ENCODE measurements at regions not wholly inside any gene's neighbourhood (a gene's known extent, or its start where the extent isn't known, plus 50 kb on each side); places are given as distances from the start of the nearest gene placed in this dataset.

DNA sequence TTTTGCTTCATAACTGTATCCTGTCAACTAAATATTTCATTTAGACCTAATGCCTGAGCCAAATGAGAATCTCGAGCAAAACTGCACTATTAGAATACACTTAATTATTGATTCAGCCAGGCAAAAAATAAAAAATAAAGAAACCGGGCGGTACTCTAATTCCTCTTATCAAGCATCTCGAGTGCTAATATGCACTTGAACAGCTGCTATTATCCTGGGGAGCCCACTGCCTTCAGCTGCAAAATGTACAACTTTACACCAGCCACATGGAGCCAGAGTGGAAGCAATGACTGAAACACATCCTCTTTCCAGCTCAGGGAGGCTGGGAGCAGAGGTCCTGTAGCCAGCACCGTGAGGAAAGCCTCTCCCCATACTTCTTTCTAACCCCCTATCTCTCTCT lies 390.0 kb upstream of the CADM1 start:
- WGBS (ENCODE audit: insufficient coverage) = 81% methylated on average over 3 of the region's 5 CpGs
- Histone ChIP-seq H3K4me3 (replicated peaks in 1 of 3; ENCODE audit: low read depth in 2 of 3, low read length in 3 of 3) (no peak overlapping the region), H3K4me2 (replicated peaks; ENCODE audit: extremely low read depth, low read length, poor library complexity, severe bottlenecking) (no peak overlapping the region), H3K4me1 (ENCODE audit: control insufficient read depth in 1 of 2, insufficient read depth in 2 of 2, low read length in 2 of 2) (peaks cover 10 to 11% of the 10 kb centered on the region in 2 donors), H3K9ac (ENCODE audit: insufficient read depth, low read length, poor library complexity, severe bottlenecking) (no peak overlapping the region), H3K9me3 (replicated peaks in 1 of 2; ENCODE audit: control insufficient read depth in 1 of 2, insufficient read depth in 1 of 2, low read length in 2 of 2) (no peaks in the 10 kb centered on the region), H3K27ac (ENCODE audit: low read depth in 1 of 2, low read length in 2 of 2) (no peak overlapping the region), H4K20me1 (ENCODE audit: insufficient read depth, low read length) (no peaks in the 10 kb centered on the region), H3K79me2 (ENCODE audit: insufficient read depth, low read length) (no peaks in the 10 kb centered on the region), H2AFZ (ENCODE audit: insufficient read depth, low read depth, low read length, poor library complexity, severe bottlenecking) (no peak overlapping the region), H3K27me3 (ENCODE audit: control insufficient read depth in 2 of 2, insufficient read depth in 2 of 2, low read length in 2 of 2) (no peaks in the 10 kb centered on the region), H3K36me3 (replicated peaks in 1 of 2; ENCODE audit: control insufficient read depth in 1 of 2, insufficient read depth in 2 of 2, low read length in 2 of 2) (no peaks in the 10 kb centered on the region)
- peaks cover 12% of the 10 kb centered on the region for H3K4me1 Mint-ChIP-seq
- TF ChIP-seq, protein P1, sequence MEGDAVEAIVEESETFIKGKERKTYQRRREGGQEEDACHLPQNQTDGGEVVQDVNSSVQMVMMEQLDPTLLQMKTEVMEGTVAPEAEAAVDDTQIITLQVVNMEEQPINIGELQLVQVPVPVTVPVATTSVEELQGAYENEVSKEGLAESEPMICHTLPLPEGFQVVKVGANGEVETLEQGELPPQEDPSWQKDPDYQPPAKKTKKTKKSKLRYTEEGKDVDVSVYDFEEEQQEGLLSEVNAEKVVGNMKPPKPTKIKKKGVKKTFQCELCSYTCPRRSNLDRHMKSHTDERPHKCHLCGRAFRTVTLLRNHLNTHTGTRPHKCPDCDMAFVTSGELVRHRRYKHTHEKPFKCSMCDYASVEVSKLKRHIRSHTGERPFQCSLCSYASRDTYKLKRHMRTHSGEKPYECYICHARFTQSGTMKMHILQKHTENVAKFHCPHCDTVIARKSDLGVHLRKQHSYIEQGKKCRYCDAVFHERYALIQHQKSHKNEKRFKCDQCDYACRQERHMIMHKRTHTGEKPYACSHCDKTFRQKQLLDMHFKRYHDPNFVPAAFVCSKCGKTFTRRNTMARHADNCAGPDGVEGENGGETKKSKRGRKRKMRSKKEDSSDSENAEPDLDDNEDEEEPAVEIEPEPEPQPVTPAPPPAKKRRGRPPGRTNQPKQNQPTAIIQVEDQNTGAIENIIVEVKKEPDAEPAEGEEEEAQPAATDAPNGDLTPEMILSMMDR (IDR thresholded peaks at IDR 0.05) = no peak
- H3K9me3 Mint-ChIP-seq = peaks cover 0 to 2% (median 0%) of the 10 kb centered on the region in 7 donors
- no peak overlapping the region for H3K27ac Mint-ChIP-seq
- no peaks in the 10 kb centered on the region for H3K36me3 Mint-ChIP-seq
- intact Hi-C loops (cut with micrococcal nuclease) = no loop called here
- peaks cover 2 to 3% (median 2%) of the 10 kb centered on the region in 3 donors for H3K27me3 Mint-ChIP-seq (ENCODE audit: low read depth in 3 of 3)
- no peak for DNase-seq
- H3K4me3 Mint-ChIP-seq = no peak overlapping the region

DNA sequence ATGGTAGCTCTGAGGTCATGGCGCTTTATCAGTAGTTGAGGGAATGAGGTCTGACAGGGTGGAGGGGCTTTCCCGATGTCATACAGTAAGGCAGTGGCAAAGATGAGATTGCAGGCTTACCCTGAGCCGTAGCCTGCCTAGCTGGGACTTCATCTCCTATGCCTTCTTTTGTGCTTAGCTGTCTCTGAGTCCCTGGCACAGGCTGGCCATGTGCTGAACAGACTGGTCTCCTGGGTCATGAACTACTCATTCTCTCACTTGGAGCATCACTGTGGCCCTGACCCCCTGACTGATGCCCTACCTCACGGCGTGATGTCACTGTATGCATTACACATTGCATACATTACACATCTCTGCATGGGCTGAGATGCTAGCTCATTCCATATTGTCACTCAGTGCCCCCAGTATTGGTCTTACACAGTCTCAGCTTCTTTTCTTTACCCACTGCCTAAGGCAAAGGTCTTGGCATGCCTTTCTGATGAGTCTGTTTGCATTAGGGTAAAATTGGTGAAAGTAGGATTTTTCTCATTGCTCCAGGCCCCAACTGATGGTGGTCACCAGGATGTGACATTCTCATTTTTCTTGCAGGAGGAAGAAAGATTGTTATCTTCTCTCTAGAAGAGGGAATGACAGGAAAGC lies 389.4 kb upstream of the CADM1 start:
- H3K4me3 Mint-ChIP-seq = no peak overlapping the region
- Histone ChIP-seq H3K27me3 (ENCODE audit: control insufficient read depth in 2 of 2, insufficient read depth in 2 of 2, low read length in 2 of 2) (no peaks in the 10 kb centered on the region), H3K36me3 (replicated peaks in 1 of 2; ENCODE audit: control insufficient read depth in 1 of 2, insufficient read depth in 2 of 2, low read length in 2 of 2) (no peaks in the 10 kb centered on the region), H3K4me1 (ENCODE audit: control insufficient read depth in 1 of 2, insufficient read depth in 2 of 2, low read length in 2 of 2) (peaks cover 10 to 11% of the 10 kb centered on the region in 2 donors), H3K79me2 (ENCODE audit: insufficient read depth, low read length) (no peaks in the 10 kb centered on the region), H3K9ac (ENCODE audit: insufficient read depth, low read length, poor library complexity, severe bottlenecking) (no peak overlapping the region), H2AFZ (ENCODE audit: insufficient read depth, low read depth, low read length, poor library complexity, severe bottlenecking) (no peak overlapping the region), H3K4me2 (replicated peaks; ENCODE audit: extremely low read depth, low read length, poor library complexity, severe bottlenecking) (no peak overlapping the region), H4K20me1 (ENCODE audit: insufficient read depth, low read length) (no peaks in the 10 kb centered on the region), H3K4me3 (replicated peaks in 1 of 3; ENCODE audit: low read depth in 2 of 3, low read length in 3 of 3) (no peak overlapping the region), H3K27ac (ENCODE audit: low read depth in 1 of 2, low read length in 2 of 2) (no peak overlapping the region), H3K9me3 (replicated peaks in 1 of 2; ENCODE audit: control insufficient read depth in 1 of 2, insufficient read depth in 1 of 2, low read length in 2 of 2) (no peaks in the 10 kb centered on the region)
- TF ChIP-seq, protein P1 (IDR thresholded peaks at IDR 0.05) = no peak
- H3K27me3 Mint-ChIP-seq (ENCODE audit: low read depth in 3 of 3) = peaks cover 2 to 4% (median 3%) of the 10 kb centered on the region in 3 donors
- H3K27ac Mint-ChIP-seq = no peak overlapping the region
- DNase-seq = no peak
- H3K36me3 Mint-ChIP-seq = no peaks in the 10 kb centered on the region
- H3K4me1 Mint-ChIP-seq = peaks cover 12% of the 10 kb centered on the region
- 95% methylated on average over 5 of the region's 5 CpGs for WGBS (ENCODE audit: insufficient coverage)
- intact Hi-C loops (cut with micrococcal nuclease) = no loop called here
- peaks cover 0 to 3% (median 0%) of the 10 kb centered on the region in 7 donors for H3K9me3 Mint-ChIP-seq

Data from CD14-positive monocyte (primary cell).